Stimulated activated CD8-positive, alpha-beta memory T cell treated with anti-CD3 and anti-CD28 coated beads, Interleukin-2, amount 100 ng/mL, for 48 hours (primary cell): ENCODE measurements at regions not wholly inside any gene's neighbourhood (a gene's known extent, or its start where the extent isn't known, plus 50 kb on each side); places are given as distances from the start of the nearest gene placed in this dataset.

Experiments
- DNase-seq, 2 donors: peaks; one replicate each; pipeline ENCODE4 v3.0.0-alpha.2; 2020; ENCODE audit warnings: low read depth in 2 of 2

DNA sequence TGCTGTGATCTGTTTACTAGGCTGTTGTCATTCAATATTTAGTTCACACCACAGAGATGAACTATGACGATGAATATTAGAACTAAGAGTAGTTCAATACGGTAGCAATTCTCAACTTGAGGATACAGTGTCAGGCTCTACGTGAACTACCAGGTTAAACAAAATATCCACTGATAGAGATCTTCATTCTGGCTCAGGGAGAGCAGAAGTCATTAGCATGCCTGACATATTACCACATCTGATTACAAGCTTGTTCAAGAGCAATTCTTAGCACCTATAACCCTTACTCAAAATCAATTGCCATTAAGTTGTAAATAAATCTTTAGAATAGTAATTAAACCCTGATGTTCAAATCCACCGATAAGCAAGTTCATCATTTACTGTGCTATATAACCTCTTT, 207.2 kb downstream of the CHRM3 start:
- no peak for DNase-seq

DNA sequence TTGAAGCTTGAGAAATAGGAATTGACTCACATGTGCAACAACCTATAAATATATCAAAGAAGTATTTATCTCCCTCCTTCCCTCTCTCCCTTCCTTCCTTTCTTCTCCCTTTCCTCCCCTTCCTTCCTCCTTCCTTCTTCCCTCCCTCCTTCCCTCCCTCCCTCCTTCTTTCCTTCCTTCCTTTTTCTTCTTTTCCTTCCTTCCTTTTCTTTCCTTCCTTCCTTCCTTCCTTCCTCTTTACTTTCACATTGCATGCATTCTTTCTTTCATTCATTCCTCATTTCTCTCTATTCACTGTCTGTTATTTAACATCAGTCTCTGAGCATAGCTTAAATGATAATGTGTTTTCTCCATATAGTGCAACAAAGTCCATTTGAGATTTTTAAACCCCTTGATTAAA, 214.2 kb downstream of the CHRM3 start:
- no peak for DNase-seq

DNA sequence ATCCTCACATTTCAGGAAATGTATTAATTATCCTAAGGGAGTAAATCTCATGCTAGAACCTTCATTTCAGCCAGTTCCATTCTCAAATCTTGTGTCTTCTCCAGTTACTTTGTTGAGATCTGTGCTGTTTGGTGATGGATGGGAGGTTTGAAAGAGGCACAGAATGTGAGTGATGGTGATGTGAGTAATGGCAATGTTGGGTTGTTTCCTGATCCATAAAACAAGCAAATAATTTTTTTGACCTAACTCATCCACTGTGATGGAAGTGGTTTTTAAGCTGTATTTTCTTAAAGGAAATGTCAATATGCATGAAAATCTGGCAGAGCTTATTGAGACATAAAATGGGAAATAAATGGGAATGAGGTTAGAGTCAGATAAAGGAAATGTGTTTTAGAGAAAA, 214.7 kb downstream of the CHRM3 start:
- DNase-seq = no peak

DNA sequence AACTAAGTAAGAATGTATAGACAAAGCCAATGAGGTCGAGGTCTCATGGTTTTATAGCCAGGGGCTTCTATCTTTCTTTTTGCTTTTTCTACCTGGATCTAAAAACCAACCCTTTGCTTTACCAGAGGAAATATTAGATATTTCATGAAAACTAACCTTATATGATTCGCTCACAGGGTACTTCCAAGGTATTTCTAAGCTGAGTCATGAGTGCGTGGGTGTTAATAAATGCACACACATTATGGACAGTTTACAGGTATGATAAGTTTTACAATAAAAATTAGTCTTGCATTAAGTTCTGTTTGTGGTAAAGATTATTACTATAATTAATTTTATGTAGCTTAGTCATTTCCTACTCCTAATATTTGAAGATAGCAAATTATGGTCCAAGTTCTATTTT, 217.2 kb downstream of the CHRM3 start:
- DNase-seq = no peak

DNA sequence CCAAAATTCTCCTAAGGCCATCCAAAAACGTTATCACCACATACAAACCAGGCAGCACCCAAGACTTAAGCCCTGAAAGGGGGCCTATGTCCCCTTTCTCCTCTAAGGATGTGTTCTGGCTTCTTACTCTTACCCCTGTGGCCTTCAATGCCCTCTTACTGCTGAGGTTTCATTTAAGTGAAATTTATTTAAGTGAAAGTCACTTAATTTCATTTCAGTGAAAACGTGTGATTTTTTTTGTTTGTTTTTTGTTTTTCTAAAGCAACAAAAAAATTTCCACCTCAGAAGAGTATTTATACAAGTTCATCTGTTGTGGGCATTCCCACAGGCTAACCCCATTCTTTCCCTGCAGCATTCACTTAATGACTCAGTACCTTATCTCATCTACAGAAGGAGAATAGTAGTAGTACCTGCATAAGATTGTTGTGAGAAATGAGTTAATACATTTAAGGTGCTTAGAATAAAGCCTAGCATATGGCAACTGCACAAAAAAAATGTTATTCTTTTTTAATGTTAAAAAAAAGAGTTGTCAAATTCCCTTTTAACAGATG, 220.6 kb downstream of the CHRM3 start:
- DNase-seq = no peak

DNA sequence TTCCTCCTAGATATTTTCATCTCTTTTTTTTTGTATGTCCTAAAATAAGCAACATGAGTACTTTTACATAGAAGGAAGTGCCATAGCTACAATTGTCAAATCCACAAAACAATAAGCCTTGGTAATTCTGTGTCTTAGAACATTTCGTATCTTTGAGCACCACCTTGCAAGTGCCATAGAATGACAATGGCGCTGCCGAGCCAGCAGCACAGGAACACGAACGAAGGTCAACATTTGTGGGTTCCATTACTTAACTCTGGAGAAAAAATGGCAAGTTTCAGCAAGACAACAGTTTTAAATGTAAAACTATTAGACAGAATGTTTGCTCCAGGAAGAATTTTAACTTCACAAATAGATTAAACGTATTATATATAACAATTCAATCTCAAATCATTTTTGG, 222.1 kb downstream of the CHRM3 start:
- no peak for DNase-seq

DNA sequence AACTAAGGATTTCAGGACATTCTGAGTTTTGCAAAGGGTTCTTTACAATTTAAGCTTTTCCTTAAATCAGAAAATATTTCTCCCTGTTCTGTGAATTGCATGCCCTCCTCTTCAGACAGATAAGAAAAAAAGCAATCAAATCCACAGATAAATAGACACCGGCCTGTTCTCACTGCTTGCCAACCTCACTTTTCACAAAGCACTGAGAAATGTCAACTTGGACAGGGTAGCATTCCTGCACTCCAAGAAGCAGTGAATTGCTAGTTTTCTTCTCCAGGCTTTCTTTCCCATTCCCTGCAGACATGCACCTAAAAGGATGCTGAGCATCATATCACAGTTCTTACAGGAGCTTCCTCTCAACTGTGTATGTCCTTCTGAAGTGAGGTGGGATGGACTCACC, 226.0 kb downstream of the CHRM3 start:
- DNase-seq = no peak

DNA sequence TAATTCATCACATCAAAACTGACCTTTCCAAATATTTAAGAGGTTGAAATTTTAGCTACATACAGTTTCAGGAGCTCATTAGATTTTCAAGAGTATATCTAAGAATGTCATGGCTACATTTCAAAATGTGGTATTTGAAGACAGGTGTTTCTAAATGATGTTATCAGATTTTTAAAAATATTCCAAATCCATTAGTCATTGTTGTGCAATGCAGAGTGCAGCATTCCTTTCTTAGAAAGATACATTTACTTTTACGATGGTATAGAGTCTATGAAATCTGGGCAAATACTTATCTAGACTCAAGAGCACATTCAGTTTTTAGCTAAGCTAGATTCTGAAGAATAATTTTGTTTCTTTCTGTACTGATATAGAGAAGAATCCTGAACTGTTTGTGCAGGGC, 230.3 kb downstream of the CHRM3 start:
- no peak for DNase-seq

DNA sequence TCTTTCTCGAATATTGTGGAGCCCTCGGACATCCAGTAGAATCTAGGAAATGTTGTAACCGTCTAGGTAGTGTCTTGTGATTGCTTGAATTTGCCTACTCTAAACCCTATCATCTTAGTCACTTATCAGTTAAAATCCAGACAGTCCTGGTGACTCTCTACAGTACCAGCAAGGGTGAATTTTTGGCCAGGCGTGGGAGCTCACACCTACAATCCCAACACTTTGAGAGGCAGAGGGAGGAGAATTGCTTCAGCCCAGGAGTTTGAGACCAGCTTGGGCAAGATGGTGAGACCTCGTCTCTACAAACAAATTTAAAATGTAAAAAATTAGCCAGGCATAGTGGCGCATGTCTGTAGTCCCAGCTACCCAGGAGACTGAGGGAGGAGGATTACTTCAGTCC, 230.9 kb downstream of the CHRM3 start:
- no peak for DNase-seq

DNA sequence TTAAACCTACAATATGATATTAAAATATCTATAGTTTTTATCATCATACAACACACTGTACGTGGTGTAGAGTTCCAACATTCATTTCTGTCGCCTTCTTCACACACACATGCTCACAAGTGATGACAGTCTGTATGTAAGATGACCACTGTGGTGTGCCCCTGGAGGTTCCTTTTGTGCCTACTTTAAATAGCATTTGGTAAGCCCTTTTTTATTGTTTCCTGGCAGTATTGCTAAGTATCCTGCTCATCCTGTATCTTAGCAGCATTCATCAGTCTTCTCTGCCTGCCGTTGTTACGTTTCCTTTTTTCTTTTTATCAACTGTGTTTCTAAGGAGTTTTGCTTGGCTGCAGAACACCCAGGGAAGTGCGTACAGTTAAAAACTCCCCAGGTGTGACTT, 231.4 kb downstream of the CHRM3 start:
- no peak for DNase-seq

DNA sequence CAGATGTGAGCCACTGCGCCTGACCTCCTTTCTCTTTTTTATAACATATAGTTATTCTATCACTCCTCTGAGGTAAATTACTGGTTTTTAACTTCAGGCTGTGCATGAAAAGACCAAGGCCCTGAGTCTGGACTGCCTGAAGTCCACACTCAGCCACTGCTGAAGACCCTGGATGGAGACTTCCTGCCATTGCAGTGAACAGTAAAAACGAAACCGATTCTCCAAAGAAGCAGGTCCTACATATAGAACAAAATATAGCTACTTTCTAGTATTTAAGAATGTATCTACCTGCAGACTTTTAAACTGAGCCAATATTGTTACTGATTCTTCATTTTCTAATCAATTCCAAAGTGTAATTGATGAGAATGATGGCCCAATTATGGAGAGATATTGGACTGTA, 232.8 kb downstream of the CHRM3 start:
- DNase-seq = no peak

DNA sequence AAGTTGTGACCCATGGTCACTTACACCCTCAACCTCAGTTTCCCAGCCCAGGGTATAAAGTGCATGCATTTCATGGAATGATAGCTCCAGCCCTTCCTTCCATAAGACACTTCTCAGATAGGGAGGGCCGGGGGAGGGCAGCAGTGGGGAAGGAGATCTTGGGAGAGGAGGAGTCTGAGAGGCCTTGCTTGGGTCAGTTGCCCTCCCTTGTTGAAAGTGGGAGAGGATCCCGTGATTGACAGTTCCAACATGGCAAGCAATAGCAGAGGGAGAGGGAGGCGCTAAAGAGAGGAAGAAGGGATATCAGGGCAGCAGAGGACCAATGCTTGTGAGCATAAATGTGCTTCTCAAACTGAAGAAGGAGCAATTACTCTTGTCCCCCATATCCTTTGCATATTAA, 244.4 kb downstream of the CHRM3 start:
- no peak for DNase-seq

DNA sequence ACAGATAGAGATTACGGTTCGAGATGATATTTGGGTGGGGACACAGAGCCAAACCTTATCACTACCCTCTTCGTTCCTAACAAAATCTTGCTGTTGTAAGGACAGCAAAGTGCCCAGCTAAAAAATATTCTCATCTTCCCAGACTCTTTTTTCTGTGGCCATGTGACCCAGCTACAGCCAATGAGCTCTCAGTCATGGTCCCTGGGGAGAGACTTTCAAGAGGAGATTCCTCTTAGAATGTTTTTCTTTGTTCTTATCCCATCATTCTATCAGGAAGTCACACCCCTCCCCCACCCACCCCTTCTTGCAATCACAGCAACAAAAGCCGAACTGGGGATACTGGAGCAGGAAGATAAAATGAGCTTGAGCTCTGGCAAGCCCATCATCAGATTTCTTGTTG, 247.1 kb downstream of the CHRM3 start:
- DNase-seq = no peak

DNA sequence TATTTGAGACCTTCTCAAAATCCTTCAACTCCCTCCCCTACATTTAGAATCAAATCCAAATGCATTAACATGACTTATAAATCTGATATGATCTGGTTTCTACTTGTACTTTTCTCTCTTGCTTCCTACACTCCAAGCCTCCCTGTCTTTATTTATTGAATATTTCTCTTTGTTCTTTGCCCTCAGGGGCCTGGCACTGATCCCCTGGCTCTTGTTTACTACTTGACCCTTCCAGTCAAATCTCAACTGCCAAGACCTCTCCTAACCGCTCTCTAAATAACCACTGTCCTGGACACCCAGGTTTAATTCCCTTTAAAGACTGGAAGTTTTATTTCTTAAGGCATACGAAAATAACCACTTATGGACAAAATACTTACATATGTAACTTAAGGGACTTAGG, 248.9 kb downstream of the CHRM3 start:
- no peak for DNase-seq

DNA sequence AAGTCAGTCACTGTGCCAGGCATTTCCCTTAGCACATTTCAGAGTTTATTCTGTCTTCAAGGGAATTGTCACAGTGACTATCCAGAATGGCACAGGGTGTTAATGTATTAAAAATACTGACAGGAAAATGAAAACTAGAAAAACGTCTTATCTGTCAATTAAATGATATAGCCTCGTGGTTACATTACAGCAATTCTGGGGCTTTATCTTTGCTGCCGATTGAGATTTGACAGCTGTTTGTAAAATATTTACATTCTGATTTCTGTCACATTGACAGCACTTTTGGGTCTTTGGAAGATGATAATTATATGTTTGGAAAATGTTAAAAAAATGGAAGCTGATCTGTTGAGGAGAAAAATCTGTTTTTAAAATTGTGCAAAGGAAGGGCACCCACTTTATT, 250.0 kb downstream of the CHRM3 start:
- no peak for DNase-seq

DNA sequence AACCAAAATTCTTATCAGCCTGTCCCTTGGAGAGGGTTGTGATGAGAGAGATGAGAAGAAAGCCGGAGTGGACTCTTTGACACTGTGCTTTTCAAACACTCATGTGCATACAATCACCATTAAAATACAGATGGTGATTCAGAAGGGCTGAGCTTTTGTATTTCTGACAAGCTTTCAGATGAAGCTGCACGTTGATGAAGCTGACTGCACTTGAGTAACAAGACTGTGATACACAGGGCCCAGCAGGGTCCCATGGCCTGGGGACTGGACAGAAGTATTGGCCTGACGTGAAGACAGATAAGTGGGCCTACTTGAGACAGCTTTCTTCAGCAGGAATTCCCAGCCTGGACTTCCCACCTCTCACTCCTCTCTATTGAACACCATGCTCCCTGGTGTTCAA, 258.2 kb downstream of the CHRM3 start:
- DNase-seq = no peak

DNA sequence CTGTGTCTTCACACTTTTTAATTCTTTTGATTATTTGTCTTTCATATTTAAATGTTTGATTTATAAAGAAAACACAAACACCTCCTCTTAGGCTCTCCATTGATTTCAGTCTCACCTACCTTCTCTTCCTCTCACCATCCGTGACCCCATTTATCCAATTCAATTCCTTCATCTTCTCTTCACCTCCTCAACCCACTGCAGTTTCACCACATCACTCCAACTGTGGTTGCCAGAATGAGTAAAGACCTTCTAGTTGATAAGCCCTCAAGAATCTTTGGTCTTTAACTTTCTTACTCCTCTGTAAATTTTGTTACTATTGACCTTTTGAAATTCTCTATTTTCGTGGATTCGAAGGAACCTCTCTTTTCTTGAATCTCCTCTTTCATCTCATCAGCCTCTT, 260.7 kb downstream of the CHRM3 start:
- no peak for DNase-seq

DNA sequence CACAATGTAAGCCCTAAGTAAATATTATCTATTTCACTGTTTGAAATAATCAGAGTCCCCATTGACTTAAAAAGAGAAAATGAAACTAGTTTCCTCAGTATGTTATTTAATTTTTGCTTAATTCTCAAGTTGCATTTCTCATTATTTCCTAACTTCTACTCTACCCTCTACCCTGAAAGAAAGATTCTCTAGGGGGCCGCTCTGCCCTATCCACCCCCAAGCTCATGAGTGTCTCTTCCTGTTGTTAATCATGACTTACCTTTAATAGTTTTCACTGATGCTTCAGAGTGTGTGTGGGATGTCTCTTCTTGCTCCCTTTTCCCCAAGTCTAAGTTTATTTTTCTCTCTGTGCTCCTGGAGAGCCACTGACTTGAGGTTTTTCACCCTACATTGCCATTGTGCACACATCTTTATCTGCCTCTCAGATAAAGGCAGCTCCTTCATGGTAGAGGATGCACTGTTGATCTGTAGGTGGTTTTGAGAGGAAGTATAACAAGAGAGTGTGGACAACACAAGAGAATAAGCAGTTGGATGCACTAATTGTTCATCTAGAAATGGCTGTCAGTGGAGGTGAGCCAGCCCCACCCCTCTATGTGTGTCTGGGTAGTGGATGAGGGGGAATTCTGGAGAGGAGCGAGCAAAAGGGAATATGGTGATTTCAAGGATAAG, 261.7 kb downstream of the CHRM3 start:
- DNase-seq = no peak

DNA sequence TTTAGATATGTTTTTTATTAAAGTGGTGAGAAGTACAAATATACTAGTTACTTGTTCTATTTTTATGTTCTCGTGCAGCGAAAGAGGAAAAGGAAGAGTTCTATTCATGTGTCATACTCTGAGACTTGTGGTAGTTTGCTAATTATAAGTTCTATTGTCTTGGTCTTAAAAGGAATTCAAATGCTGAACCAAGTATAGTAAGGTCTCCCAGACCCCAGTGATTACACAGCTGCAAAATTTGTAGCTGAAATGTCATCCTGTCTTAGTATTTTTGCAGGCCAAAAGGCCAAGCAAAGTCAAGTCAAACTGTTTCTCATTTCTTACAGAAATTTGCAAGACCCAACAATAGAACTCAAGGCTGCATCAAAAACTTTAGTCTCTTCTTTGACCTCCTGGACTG, 268.7 kb downstream of the CHRM3 start:
- DNase-seq = no peak

DNA sequence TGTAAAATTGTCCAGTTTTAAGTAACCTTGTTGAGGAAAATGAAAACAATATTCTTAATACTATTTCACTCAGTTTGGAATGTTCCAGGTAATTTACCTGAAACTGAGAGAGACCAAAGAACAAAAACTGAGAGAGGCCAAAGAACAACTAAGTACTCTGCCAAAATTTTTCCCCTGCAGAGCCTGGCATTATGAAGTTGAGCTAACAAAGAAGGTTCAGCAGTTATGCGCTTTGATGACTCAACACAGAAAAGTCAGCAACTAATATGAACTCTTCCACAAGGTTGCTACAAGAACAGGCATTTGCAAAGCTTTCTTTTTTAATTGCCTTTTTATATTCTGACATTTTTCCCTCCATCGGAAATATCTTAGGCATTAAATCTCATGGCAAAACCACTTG, 270.9 kb downstream of the CHRM3 start:
- no peak for DNase-seq

DNA sequence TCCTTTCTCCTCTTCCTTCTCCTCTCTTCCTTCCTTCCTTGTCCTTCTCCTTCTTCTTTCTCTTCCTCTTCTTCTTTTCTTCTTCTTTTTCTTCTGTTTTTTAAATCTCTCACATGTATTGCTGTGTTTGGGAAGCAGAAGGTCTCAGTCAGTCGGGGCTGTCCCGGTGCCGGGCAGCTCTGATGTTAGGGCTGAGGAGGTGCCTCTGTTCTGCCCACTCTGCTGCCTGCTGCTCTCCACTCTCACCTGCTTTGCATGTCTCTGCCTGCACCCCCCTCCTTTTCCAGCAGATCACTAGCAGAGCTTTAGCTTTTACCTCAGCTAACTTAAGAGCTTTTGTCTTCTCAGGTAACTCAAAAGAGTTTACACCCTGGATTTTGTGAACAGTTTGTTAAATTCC, 276.6 kb downstream of the CHRM3 start:
- no peak for DNase-seq

DNA sequence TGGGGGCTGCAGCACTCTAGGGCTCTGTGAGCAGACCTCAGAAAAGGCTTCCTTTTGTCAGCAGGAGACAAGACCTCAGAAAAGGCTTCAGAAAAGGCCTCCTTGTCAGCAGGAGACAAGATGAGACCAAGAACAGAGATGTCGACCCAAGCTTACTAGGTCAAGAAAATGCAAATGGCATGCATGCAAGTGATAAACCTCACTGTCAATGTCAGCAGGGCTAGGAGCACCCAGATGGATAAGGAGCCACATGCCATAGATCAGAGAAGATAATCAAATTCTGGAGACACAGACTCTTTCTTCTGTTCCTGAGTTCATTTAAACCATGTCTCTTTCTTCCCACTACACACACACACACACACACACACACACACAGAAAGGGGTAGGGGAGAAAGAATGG, 285.9 kb downstream of the CHRM3 start:
- DNase-seq = no peak

DNA sequence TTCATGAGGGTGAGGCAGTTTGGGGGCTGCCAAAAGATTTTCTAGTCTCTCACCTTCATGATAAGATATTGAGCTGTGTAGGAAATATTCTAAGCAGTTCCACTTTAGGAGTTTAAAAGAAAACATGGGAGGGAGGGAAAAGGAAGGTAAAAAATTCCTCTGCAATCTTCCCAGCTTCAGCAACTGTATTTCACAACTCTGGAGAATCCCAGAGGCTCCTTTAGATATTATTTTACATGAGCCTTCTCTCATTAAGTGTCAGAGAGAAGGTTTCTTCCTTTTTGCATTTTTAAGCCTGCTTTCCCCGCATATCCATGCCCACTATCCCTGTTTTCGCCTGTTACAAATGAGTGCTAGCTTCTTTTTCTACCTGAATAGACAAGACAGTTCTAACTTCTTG, 289.4 kb downstream of the CHRM3 start:
- DNase-seq = no peak

DNA sequence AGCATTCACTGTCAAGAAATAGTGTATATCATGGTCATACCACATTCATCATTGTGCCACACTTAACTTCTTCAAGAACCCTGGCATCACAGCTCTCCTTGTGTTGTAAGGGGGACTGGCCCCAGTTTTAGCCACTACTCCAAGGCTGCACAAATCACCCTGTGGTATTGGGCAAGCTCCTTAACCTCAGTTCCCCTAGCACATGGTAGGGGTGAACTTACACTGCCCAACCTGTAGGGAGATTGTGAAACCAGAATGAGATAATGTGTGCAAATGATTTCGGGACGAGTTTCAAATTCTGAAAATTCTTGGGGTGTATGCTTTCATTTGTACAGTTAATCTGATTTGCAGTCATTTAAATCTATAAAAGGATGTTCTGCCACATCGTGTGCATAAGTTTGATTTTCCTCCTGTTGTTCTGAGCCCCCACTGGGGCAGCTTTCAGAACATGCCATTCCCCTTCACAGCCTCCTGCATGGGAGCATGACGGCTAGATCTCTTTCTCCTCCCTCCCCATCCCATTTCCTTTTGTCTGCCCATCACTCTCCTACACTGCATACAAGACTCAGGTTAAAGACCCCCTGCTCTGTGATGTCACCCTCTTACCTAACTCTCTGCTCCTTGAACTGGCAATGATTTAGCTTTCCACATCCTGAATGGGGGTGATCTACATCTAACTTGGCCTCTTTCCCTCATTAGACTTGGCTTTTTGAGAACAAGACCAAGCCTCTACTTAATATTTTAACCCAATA, 290.3 kb downstream of the CHRM3 start:
- DNase-seq = no peak
